GM23248 (cell line): ENCODE measurements at regions not wholly inside any gene's neighbourhood (a gene's known extent, or its start where the extent isn't known, plus 50 kb on each side); places are given as distances from the start of the nearest gene placed in this dataset.

Experiments
- DNase-seq: peaks from one replicate; pipeline ENCODE4 v3.0.0-alpha.2; 2015
- H2AFZ ChIP-seq: fragments of 200-600 bp; sonication (generic); 2 replicates; pipeline ENCODE4 v1.6.1; 2016; ENCODE audit warnings: antibody characterized with exemption
- H3F3A ChIP-seq: fragments of 200-600 bp; sonication (generic); 2 replicates; pipeline ENCODE4 v1.6.1; 2016; ENCODE audit warnings: mild to moderate bottlenecking, antibody characterized with exemption, mixed run types; ENCODE audit not compliant: insufficient read depth
- H3K27ac ChIP-seq: fragments of 200-600 bp; sonication (generic); 2 replicates; pipeline ENCODE4 v1.5.1; 2016; ENCODE audit warnings: mild to moderate bottlenecking
- H3K27me3 ChIP-seq: fragments of 200-600 bp; sonication (generic); replicated peaks from 2 replicates; pipeline ENCODE4 v1.6.1; 2016; ENCODE audit warnings: mild to moderate bottlenecking; ENCODE audit not compliant: insufficient read depth
- H3K36me3 ChIP-seq: fragments of 200-600 bp; sonication (generic); 2 replicates; pipeline ENCODE4 v1.6.1; 2016; ENCODE audit warnings: low read depth, mild to moderate bottlenecking
- H3K4me1 ChIP-seq: fragments of 200-600 bp; sonication (generic); 2 replicates; pipeline ENCODE4 v1.6.1; 2016; ENCODE audit warnings: mild to moderate bottlenecking; ENCODE audit not compliant: insufficient read depth
- H3K4me2 ChIP-seq: fragments of 200-600 bp; sonication (generic); one replicate; pipeline ENCODE4 v1.6.1; 2016; ENCODE audit warnings: mild to moderate bottlenecking; ENCODE audit not compliant: unreplicated experiment
- H3K4me3 ChIP-seq: fragments of 200-600 bp; sonication (generic); 2 replicates; pipeline ENCODE4 v1.5.1; 2016; ENCODE audit warnings: mild to moderate bottlenecking
- H3K79me2 ChIP-seq: fragments of 200-600 bp; sonication (generic); 2 replicates; pipeline ENCODE4 v1.6.1; 2016; ENCODE audit warnings: mild to moderate bottlenecking; ENCODE audit not compliant: insufficient read depth
- H3K9ac ChIP-seq: fragments of 200-600 bp; sonication (generic); 2 replicates; pipeline ENCODE4 v1.6.1; 2016; ENCODE audit warnings: mild to moderate bottlenecking
- H3K9me2 ChIP-seq: fragments of 200-600 bp; sonication (generic); 2 replicates; pipeline ENCODE4 v1.6.1; 2016; ENCODE audit warnings: mixed run types, mild to moderate bottlenecking, moderate library complexity; ENCODE audit not compliant: insufficient read depth
- H3K9me3 ChIP-seq: fragments of 200-600 bp; sonication (generic); one replicate; pipeline ENCODE4 v1.6.1; 2017; ENCODE audit warnings: low read depth
- H4K20me1 ChIP-seq: fragments of 200-600 bp; sonication (generic); 2 replicates; pipeline ENCODE4 v1.6.0; 2016; ENCODE audit not compliant: insufficient read depth
- EZH2 ChIP-seq: fragments of 200-600 bp; sonication (generic); IDR thresholded peaks from 2 replicates; pipeline ENCODE4 v1.6.1; 2018; ENCODE audit warnings: antibody characterized with exemption, mild to moderate bottlenecking; ENCODE audit not compliant: insufficient read depth, poor library complexity, severe bottlenecking
- EZH2phosphoT487 ChIP-seq: fragments of 200-600 bp; sonication (generic); IDR thresholded peaks from 2 replicates; pipeline ENCODE4 v1.6.1; 2018; ENCODE audit warnings: antibody characterized with exemption, moderate library complexity, mild to moderate bottlenecking, low read depth; ENCODE audit not compliant: insufficient read depth
- WGBS, 2 experiments: methylation state at CpG; one replicate each; pipeline ENCODE4 v1.1.6; 2015 to 2017; ENCODE audit warnings: low lambda C conversion rate in 2 of 2, low coverage in 1 of 2; ENCODE audit errors: missing lambda C conversion rate in 2 of 2; 5-methylcytosine and 5-hydroxymethylcytosine counted together
- in situ Hi-C: fragments of 300-500 bp; cut with MboI; formaldehyde crosslinking; loops from 2 replicates; pipeline ENCODE4 v1.15.0; 2020

GRCh38 chr3:72118628-72119027 lies 333.7 kb upstream of the PROK2 start:
- Histone ChIP-seq H3K79me2 (no peaks in the 10 kb centered on the region), H3K27ac (no peak overlapping the region), H3F3A (no peaks in the 10 kb centered on the region; the same call in 1 of the 2 replicates), H3K27me3 (no peaks in the 10 kb centered on the region), H3K9me3 (no peaks in the 10 kb centered on the region), H4K20me1 (no peaks in the 10 kb centered on the region), H3K9me2 (no peaks in the 10 kb centered on the region), H3K4me3 (no peak overlapping the region), H2AFZ (no peak overlapping the region), H3K4me1 (peaks cover 5% of the 10 kb centered on the region), H3K4me2 (no peak overlapping the region), H3K36me3 (no peaks in the 10 kb centered on the region), H3K9ac (no peak overlapping the region)
- DNase-seq, result no peak
- TF ChIP-seq EZH2 (no peak), EZH2phosphoT487 (no peak)
- in situ Hi-C loops, result no loop called here

GRCh38 chr3:72116226-72116625 lies 331.3 kb upstream of the PROK2 start:
- Histone ChIP-seq H3K4me1 (no peaks in the 10 kb centered on the region), H3K9me3 (no peaks in the 10 kb centered on the region), H3K79me2 (no peaks in the 10 kb centered on the region), H3K4me2 (no peak overlapping the region), H3K9me2 (no peaks in the 10 kb centered on the region), H3F3A (no peaks in the 10 kb centered on the region), H2AFZ (no peak overlapping the region), H3K27me3 (no peaks in the 10 kb centered on the region), H3K36me3 (no peaks in the 10 kb centered on the region), H3K9ac (no peak overlapping the region), H4K20me1 (no peaks in the 10 kb centered on the region), H3K27ac (no peak overlapping the region), H3K4me3 (no peak overlapping the region)
- 85 to 91% methylated on average over 7 of the region's 7 CpGs for WGBS, 2 experiments
- no peak for TF ChIP-seq EZH2phosphoT487
- no peak for TF ChIP-seq EZH2
- in situ Hi-C loops, result no loop called here
- DNase-seq, result no peak

- no peaks in the 10 kb centered on the region for H3F3A ChIP-seq
- in situ Hi-C loops, result no loop called here
- no peak overlapping the region for H3K4me2 ChIP-seq
- H3K9ac ChIP-seq, result no peak overlapping the region
- H3K36me3 ChIP-seq, result no peaks in the 10 kb centered on the region
- WGBS, 2 experiments, result 93 to 96% methylated on average over 6 of the region's 6 CpGs
- H3K9me3 ChIP-seq, result no peaks in the 10 kb centered on the region
- H4K20me1 ChIP-seq, result no peaks in the 10 kb centered on the region
- H3K9me2 ChIP-seq, result no peaks in the 10 kb centered on the region
- no peak for TF ChIP-seq EZH2phosphoT487
- TF ChIP-seq EZH2, result no peak
- no peaks in the 10 kb centered on the region for H3K4me1 ChIP-seq
- H3K27ac ChIP-seq, result no peak overlapping the region
- no peak for DNase-seq
- H3K4me3 ChIP-seq, result no peak overlapping the region
- H3K79me2 ChIP-seq, result no peaks in the 10 kb centered on the region
- no peaks in the 10 kb centered on the region for H3K27me3 ChIP-seq
- H2AFZ ChIP-seq, result no peak overlapping the region
Measured at GRCh38 chr3:72115307-72115706, 330.4 kb upstream of the PROK2 start.

GRCh38 chr3:72114773-72115172 lies 329.8 kb upstream of the PROK2 start:
- Histone ChIP-seq H3K27me3 (no peaks in the 10 kb centered on the region), H3K9me3 (no peaks in the 10 kb centered on the region), H3K4me2 (no peak overlapping the region), H4K20me1 (no peaks in the 10 kb centered on the region), H3K4me3 (no peak overlapping the region), H3K9me2 (no peaks in the 10 kb centered on the region), H3K36me3 (no peaks in the 10 kb centered on the region), H3K4me1 (no peaks in the 10 kb centered on the region), H3K79me2 (no peaks in the 10 kb centered on the region), H2AFZ (no peak overlapping the region), H3K9ac (no peak overlapping the region), H3K27ac (no peak overlapping the region), H3F3A (no peaks in the 10 kb centered on the region)
- no peak for DNase-seq
- WGBS, 2 experiments, result 62 to 76% methylated on average over 4 to 5 of the region's 5 CpGs
- TF ChIP-seq EZH2 (no peak), EZH2phosphoT487 (no peak)
- in situ Hi-C loops, result no loop called here

GRCh38 chr3:72113964-72114363 lies 329.0 kb upstream of the PROK2 start:
- Histone ChIP-seq H3K9me3 (no peaks in the 10 kb centered on the region), H3K4me1 (no peaks in the 10 kb centered on the region), H3K9me2 (no peaks in the 10 kb centered on the region), H3K27ac (no peak overlapping the region), H3K79me2 (no peaks in the 10 kb centered on the region), H3K4me2 (no peak overlapping the region), H3K9ac (no peak overlapping the region), H2AFZ (no peak overlapping the region), H3K27me3 (no peaks in the 10 kb centered on the region), H3K36me3 (no peaks in the 10 kb centered on the region), H3K4me3 (no peak overlapping the region), H4K20me1 (no peaks in the 10 kb centered on the region), H3F3A (no peaks in the 10 kb centered on the region)
- WGBS, 2 experiments, result 89 to 90% methylated on average over 3 of the region's 3 CpGs
- TF ChIP-seq EZH2 (no peak), EZH2phosphoT487 (no peak)
- no peak for DNase-seq
- in situ Hi-C loops, result no loop called here
